Keratinocyte (primary cell): ENCODE measurements at regions not wholly inside any gene's neighbourhood (a gene's known extent, or its start where the extent isn't known, plus 50 kb on each side); places are given as distances from the start of the nearest gene placed in this dataset.

Experiments
- EZH2 ChIP-seq: IDR thresholded peaks from one replicate; pipeline ENCODE4 v1.6.1; 2012; ENCODE audit warnings: inconsistent platforms, mild to moderate bottlenecking, low read length, moderate library complexity
- TF ChIP-seq, protein P1 (sequence below), 3 experiments: IDR thresholded peaks in 1 of 3; conservative IDR thresholded peaks in 1 of 3; optimal IDR thresholded peaks in 1 of 3; 2 replicates in 2 of 3; 3 replicates in 1 of 3; pipeline versions ENCODE3 to v1.5.1; 2011; ENCODE audit warnings: low read length in 3 of 3, mild to moderate bottlenecking in 3 of 3, moderate library complexity in 2 of 3, control low read depth in 1 of 3, inconsistent platforms in 1 of 3; ENCODE audit not compliant: insufficient read depth in 2 of 3; ENCODE audit errors: extremely low read depth in 1 of 3

DNA sequence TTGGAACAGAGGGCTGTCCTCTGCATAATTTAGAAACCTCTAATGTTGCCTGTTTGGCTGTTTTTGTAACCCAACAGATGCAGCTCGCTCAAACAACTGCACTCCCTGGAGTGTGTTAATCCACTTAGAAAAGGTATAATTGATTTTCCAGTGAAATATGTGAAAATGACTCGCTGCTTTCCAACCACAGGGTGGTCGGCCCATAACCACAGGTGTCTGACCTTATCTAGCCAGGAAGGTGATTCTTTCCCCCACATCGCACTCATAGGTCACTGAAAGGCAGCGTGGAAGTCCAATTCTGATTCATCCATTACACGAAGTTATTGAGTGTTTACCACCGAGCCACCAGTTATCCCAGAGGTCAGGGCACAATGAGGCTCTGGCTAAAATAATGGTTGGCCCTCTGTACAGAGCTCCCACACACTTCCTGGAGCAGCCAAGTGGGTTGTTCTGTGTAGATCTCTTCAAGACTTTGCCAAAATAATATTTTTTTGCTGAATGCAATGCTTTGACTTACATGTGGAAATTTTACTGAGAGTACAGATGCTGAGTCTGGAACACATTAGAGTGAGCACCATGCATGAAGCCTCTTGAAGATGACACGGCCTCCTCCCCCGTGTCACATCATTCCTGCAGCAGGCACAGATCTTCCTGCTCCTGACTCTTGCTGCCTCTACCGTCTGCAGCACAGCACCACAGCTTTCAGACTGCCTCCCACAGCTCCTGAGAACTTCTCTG lies 396.2 kb downstream of the ZNF516 start:
- TF ChIP-seq EZH2 = no peak
- TF ChIP-seq, protein P1, sequence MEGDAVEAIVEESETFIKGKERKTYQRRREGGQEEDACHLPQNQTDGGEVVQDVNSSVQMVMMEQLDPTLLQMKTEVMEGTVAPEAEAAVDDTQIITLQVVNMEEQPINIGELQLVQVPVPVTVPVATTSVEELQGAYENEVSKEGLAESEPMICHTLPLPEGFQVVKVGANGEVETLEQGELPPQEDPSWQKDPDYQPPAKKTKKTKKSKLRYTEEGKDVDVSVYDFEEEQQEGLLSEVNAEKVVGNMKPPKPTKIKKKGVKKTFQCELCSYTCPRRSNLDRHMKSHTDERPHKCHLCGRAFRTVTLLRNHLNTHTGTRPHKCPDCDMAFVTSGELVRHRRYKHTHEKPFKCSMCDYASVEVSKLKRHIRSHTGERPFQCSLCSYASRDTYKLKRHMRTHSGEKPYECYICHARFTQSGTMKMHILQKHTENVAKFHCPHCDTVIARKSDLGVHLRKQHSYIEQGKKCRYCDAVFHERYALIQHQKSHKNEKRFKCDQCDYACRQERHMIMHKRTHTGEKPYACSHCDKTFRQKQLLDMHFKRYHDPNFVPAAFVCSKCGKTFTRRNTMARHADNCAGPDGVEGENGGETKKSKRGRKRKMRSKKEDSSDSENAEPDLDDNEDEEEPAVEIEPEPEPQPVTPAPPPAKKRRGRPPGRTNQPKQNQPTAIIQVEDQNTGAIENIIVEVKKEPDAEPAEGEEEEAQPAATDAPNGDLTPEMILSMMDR (optimal IDR thresholded peaks at IDR 0.05 in 1 of 3, IDR thresholded peaks at IDR 0.05 in 1 of 3, conservative IDR thresholded peaks at IDR 0.05 in 1 of 3; ENCODE audit: extremely low read depth in 1 of 3, insufficient read depth in 2 of 3, low read length in 3 of 3) = no peak
